Endodermal cell (in vitro differentiated cells): ENCODE measurements at regions not wholly inside any gene's neighbourhood (a gene's known extent, or its start where the extent isn't known, plus 50 kb on each side); places are given as distances from the start of the nearest gene placed in this dataset.

Source experiments
- DNase-seq: peaks from one replicate; pipeline ENCODE4 v3.0.0-alpha.2; 2017
- H3K27ac ChIP-seq: 2 replicates; pipeline ENCODE4 v1.5.1; 2013; ENCODE audit warnings: mild to moderate bottlenecking, low read depth, low read length, moderate library complexity
- H3K27me3 ChIP-seq: 2 replicates; pipeline ENCODE4 v1.6.1; 2013; ENCODE audit warnings: mild to moderate bottlenecking, low read length, moderate library complexity; ENCODE audit not compliant: insufficient read depth, control insufficient read depth, poor library complexity, severe bottlenecking
- H3K36me3 ChIP-seq: 2 replicates; pipeline ENCODE4 v1.7.0; 2013; ENCODE audit warnings: mild to moderate bottlenecking, low read length, moderate library complexity; ENCODE audit not compliant: control insufficient read depth, insufficient read depth
- H3K4me1 ChIP-seq: one replicate; pipeline ENCODE4 v1.7.0; 2013; ENCODE audit warnings: low read length; ENCODE audit not compliant: control insufficient read depth, insufficient read depth
- H3K4me3 ChIP-seq: 2 replicates; pipeline ENCODE4 v1.5.1; 2013; ENCODE audit warnings: mild to moderate bottlenecking, low read length, moderate library complexity
- H3K9ac ChIP-seq: 2 replicates; pipeline ENCODE4 v1.6.1; 2013; ENCODE audit warnings: mild to moderate bottlenecking, low read length, moderate library complexity; ENCODE audit not compliant: poor library complexity, severe bottlenecking; ENCODE audit errors: extremely low read depth
- H3K9me3 ChIP-seq: 2 replicates; pipeline ENCODE4 v1.6.1; 2013; ENCODE audit warnings: mild to moderate bottlenecking, low read length, moderate library complexity; ENCODE audit not compliant: control insufficient read depth
- H3K27ac Mint-ChIP-seq: 2 replicates; pipeline ENCODE4 v1.8.0; 2020; ENCODE audit warnings: mixed read lengths
- H3K27me3 Mint-ChIP-seq: 2 replicates; pipeline ENCODE4 v1.8.0; 2021; ENCODE audit warnings: mild to moderate bottlenecking, mixed read lengths; ENCODE audit not compliant: insufficient read depth
- H3K36me3 Mint-ChIP-seq: 2 replicates; pipeline ENCODE4 v1.8.0; 2020; ENCODE audit warnings: low read depth, mixed read lengths
- H3K4me1 Mint-ChIP-seq: 2 replicates; pipeline ENCODE4 v1.8.0; 2020; ENCODE audit warnings: mixed read lengths
- H3K4me3 Mint-ChIP-seq: 2 replicates; pipeline ENCODE4 v1.8.0; 2020; ENCODE audit warnings: mild to moderate bottlenecking, moderate library complexity, mixed read lengths
- H3K9me3 Mint-ChIP-seq: 2 replicates; pipeline ENCODE4 v1.8.0; 2020; ENCODE audit warnings: mild to moderate bottlenecking, mixed read lengths
- CTCF ChIP-seq: fragments of 200-600 bp; sonication (generic); conservative IDR thresholded peaks from 2 replicates; pipeline ENCODE4 v1.5.0; 2021; ENCODE audit warnings: antibody characterized with exemption, mild to moderate bottlenecking
- WGBS, 2 experiments: methylation state at CpG; one replicate each; pipeline versions ENCODE4 v1.1.5 to v1.1.7; 2013; ENCODE audit warnings: missing lambda C conversion rate in 2 of 2, mixed read lengths in 1 of 2; ENCODE audit not compliant: insufficient coverage in 1 of 2, insufficient read length in 1 of 2; 5-methylcytosine and 5-hydroxymethylcytosine counted together

DNA sequence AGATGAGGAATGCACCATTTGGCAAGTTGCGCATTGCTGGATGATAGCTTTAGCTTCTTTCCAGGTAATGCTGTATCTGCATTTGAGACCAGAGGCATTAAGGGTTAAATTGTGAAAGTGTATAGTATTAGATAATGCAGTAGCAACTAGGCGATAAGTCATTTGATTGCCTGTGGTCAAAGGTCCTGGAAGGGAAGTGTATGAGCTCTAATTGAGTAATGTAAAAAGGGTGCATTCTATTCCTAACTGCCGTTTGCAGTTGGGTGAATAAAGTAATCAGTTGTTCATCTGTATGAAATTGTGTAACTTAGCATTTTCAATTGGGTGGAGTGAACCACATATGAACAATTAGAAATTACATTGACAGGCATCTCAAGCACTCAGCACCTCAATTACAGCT is 54.5 kb upstream of the WDR1 start:
- peaks cover 16% of the 10 kb centered on the region for H3K4me1 Mint-ChIP-seq
- Histone ChIP-seq H3K9me3 (no peaks in the 10 kb centered on the region), H3K9ac (no peak overlapping the region), H3K36me3 (no peaks in the 10 kb centered on the region), H3K4me3 (no peak overlapping the region), H3K27me3 (no peaks in the 10 kb centered on the region), H3K27ac (no peak overlapping the region), H3K4me1 (peaks cover 12% of the 10 kb centered on the region)
- H3K9me3 Mint-ChIP-seq, result no peaks in the 10 kb centered on the region
- no peak for TF ChIP-seq CTCF
- 87 to 97% methylated on average over 3 of the region's 3 CpGs for WGBS, 2 experiments
- no peak for DNase-seq
- H3K36me3 Mint-ChIP-seq, result no peaks in the 10 kb centered on the region
- H3K4me3 Mint-ChIP-seq, result no peak overlapping the region
- H3K27ac Mint-ChIP-seq, result no peak overlapping the region
- peaks cover 4% of the 10 kb centered on the region for H3K27me3 Mint-ChIP-seq

DNA sequence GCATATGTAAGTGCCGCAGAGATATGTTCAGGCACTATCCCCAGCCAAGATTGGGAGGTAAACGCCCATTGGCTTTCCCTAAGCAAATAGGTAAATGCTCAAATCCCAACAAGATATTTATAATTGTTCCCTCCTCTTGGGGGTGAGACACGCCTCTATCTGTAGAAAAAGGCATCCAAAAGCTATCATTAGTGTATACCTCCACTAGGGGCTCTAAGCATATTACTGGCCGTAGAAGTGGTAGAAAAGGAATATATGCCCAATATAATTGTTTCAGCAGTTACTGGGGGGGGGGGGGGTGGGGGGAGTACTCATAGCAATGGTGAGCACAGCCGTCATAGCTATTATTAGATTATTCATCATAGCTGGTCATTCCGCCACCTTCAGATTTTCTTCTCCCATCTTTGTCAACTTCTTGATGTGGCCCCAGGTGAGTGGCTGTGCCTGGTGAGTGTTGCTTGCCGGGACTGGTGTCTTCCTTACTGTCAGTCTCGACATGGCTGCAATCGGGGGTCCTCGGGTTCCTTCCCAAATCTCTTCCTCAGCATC is 53.3 kb upstream of the WDR1 start:
- H3K27me3 Mint-ChIP-seq, result no peaks in the 10 kb centered on the region
- peak; percentile 49 for TF ChIP-seq CTCF

DNA sequence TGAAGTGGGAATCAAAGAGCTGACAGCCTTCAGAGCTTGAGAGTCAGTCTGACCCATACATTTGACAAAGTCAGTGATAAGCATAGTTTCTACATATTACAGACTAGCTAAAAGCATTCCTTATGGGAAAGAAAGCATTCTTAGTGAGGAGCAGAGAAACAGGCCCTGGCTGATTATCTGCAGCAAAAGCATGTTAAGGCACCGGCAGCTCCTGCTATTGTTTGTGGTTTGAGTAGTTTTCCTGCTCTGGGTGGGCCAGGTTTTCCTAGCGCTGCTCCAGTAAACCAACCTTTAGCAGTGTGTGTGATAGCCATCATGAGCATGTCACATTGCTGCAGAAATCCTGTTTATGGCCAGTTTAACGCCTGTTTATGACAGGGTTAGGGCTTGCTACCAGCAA is 51.6 kb upstream of the WDR1 start:
- DNase-seq, result no peak
- no peak for TF ChIP-seq CTCF
- no peaks in the 10 kb centered on the region for H3K9me3 Mint-ChIP-seq
- H3K27ac ChIP-seq, result no peak overlapping the region
- H3K4me3 Mint-ChIP-seq, result no peak overlapping the region
- H3K36me3 ChIP-seq, result no peaks in the 10 kb centered on the region
- WGBS, 2 experiments, result 76 to 82% methylated on average over 3 of the region's 3 CpGs
- H3K4me1 ChIP-seq, result no peaks in the 10 kb centered on the region
- H3K4me3 ChIP-seq, result no peak overlapping the region
- H3K4me1 Mint-ChIP-seq, result peaks cover 5% of the 10 kb centered on the region
- no peak overlapping the region for H3K9ac ChIP-seq
- H3K27me3 Mint-ChIP-seq, result no peaks in the 10 kb centered on the region
- H3K27ac Mint-ChIP-seq, result no peak overlapping the region
- H3K36me3 Mint-ChIP-seq, result no peaks in the 10 kb centered on the region
- H3K9me3 ChIP-seq, result no peaks in the 10 kb centered on the region
- no peaks in the 10 kb centered on the region for H3K27me3 ChIP-seq

More for the DNA sequence above, 53.3 kb upstream of the WDR1 start:
- peaks cover 12% of the 10 kb centered on the region for H3K4me1 ChIP-seq
- 94 to 95% methylated on average over 10 of the region's 10 CpGs for WGBS, 2 experiments
- Mint-ChIP-seq H3K4me1 (peaks cover 16% of the 10 kb centered on the region), H3K27ac (no peak overlapping the region), H3K4me3 (no peak overlapping the region), H3K36me3 (no peaks in the 10 kb centered on the region), H3K9me3 (no peaks in the 10 kb centered on the region)
- no peaks in the 10 kb centered on the region for H3K36me3 ChIP-seq
- no peak overlapping the region for H3K9ac ChIP-seq
- no peak for DNase-seq
- no peaks in the 10 kb centered on the region for H3K9me3 ChIP-seq
- H3K27ac ChIP-seq, result no peak overlapping the region
- no peaks in the 10 kb centered on the region for H3K27me3 ChIP-seq
- H3K4me3 ChIP-seq, result no peak overlapping the region
